Stimulated activated CD4-positive, alpha-beta T cell treated with anti-CD3 and anti-CD28 coated beads, Interleukin-15, amount 100 ng/mL, for 1 hour (primary cell): ENCODE measurements at regions not wholly inside any gene's neighbourhood (a gene's known extent, or its start where the extent isn't known, plus 50 kb on each side); places are given as distances from the start of the nearest gene placed in this dataset.

Experiments
- DNase-seq, 2 donors: peaks; one replicate each; pipeline ENCODE4 v3.0.0-alpha.2; 2020; ENCODE audit warnings: low read depth in 1 of 2, low spot score in 1 of 2

DNA sequence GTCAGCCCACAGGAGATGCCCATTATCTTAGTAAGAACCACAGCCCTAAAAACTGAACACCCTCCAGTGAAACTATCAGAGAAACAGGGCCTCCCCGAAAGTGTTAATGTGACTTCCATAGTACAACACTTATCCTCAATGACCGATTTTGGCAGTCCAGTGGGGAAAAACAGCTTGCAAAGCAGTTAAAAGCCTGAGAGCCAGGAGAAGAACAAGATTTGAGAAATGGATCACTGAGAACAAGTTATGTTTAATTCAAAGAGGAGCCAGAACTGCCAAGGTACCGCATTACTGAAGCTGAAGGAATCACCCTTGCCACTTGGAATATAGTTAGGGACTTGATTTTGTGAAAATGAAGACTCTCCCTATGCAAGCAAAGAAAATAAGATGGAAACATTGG, 236.9 kb downstream of the QKI start:
- DNase-seq = no peak

GRCh38 chr6:163648868-163649267, 234.3 kb downstream of the QKI start:
- DNase-seq = no peak

- no peak for DNase-seq
These were observed 233.1 kb downstream of the QKI start for GRCh38 chr6:163647624-163648023.

DNA sequence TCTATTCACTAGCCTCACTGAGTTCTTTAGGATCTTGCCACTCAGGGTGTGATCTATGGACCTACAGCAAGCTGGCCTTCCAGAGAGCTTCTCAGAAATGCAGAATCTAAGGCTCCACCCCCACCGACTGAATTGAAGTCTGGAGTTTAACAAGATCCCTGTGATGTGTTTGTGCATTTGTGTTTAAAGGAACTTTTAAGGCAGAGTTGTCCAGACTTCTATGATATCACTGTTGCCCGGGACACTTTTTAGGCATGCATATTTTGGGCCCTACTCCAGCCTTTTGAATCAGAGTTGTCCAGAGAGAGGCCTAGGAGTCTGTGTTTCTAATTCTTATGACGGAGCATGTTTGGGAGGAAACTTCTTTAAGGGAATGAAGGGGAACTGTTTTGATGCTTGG, 232.3 kb downstream of the QKI start:
- DNase-seq = no peak

- DNase-seq = no peak
These were observed 231.6 kb downstream of the QKI start for GRCh38 chr6:163646133-163646532.

DNA sequence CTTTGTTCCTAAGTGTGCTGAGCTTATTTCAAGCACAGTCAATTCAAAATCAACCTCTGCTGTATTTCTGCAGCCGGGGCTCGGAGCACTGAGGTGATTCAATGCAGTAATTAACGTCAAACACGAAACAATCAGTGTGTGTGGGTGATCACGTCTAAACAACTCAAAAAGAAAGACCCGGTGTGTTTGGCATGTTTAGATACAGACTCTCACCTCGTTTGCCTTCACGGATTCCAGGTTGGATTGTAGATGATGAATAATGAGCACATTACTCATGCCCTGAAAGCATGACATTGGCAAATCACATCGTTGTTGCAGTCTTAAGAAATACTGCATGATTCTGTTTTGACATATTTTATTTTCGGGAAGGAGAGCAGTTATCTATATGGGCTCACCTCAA, 231.0 kb downstream of the QKI start:
- DNase-seq = no peak

GRCh38 chr6:163643866-163644265, 229.3 kb downstream of the QKI start:
- no peak for DNase-seq

GRCh38 chr6:163641706-163642105, 227.2 kb downstream of the QKI start:
- no peak for DNase-seq

DNA sequence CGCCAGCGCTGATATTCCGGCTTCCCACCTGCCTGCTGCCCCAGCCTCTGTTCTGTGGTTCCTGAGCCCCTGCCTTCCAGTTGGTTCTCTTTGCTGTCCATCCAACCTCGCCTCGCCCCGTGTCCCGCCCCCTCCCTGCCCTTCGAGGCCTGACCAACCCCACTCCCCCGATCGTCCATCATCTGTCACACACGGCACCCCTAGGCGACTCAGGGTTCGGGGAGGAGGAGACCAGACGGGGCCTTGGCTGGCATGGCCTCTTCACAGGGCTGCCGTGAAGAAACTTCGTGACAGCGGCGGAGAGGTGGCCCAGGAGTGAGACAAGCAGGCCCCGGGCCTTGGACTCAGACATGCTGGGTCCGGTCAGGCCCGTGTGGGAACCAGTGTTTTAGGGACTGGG, 226.1 kb downstream of the QKI start:
- DNase-seq = no peak

- DNase-seq = no peak
These were observed 223.0 kb downstream of the QKI start for GRCh38 chr6:163637524-163637923.

GRCh38 chr6:163635731-163636364, 221.3 kb downstream of the QKI start:
- no peak for DNase-seq

GRCh38 chr6:163635315-163635714, 220.8 kb downstream of the QKI start:
- DNase-seq = no peak

DNA sequence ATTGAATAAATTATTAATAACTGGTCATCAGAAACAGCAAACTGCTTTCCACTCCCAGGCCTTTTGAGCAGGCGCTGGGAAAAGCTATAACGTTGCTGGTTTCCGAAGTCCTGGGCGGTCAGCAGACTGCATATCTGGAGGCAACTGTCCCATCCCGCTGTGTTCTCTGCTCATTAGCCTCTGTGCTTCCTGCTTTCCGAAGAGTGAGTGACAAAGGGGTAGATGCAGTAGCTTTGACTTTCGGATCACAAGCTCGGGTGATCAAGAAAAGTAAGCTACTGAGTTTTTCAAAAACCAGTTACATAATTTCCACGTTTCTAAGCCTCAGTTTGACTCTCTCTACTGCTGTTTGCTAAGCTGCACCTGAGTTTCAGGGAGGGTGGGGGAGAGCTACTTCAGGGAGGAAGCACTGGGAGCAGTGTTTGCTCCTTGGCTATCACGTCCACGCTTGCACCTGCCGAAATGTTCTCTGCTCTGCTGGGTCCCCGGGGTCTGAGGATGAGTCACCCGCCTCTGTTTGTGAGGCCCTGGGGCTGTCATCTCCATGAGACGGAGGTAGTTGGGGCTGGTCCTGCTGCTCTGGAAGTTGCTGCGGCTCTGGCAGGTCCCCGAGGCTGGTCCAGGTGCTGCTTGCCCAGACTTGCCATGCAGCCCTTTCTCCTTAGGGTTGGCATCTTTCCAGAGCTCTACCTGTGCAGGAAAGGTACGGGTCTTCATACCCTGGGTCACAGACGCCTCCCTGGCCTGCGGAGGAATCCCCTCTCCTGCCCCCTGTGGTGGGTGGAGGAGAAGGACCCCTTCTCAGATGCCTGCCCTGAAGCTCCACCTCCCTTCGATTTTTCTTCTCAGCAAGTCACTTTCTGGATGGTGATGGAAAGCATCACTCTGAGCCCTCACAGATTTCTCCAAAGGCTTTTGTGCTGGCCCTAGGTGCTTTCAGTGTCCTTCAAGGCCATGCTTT, 220.0 kb downstream of the QKI start:
- no peak for DNase-seq

DNA sequence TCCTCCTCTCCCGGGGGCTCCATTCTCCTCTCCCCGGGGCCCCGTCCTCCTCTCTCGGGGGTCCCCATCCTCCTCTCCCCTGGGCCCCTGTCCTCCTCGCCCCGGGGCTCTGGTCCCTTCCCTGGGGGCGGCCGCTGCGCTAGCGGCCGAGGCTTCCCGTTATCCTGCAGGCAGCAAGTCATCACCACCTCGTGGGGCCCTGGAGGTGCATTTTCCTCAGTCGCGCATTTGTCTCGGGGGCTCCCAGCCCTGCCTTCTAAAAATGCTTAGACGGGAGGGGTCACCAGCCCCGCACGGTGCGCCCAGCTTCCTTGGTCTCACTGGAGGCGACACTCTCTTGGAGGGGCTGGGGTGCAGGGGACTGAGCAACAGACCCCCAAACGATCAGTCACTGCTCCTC, 216.5 kb downstream of the QKI start:
- no peak for DNase-seq

DNA sequence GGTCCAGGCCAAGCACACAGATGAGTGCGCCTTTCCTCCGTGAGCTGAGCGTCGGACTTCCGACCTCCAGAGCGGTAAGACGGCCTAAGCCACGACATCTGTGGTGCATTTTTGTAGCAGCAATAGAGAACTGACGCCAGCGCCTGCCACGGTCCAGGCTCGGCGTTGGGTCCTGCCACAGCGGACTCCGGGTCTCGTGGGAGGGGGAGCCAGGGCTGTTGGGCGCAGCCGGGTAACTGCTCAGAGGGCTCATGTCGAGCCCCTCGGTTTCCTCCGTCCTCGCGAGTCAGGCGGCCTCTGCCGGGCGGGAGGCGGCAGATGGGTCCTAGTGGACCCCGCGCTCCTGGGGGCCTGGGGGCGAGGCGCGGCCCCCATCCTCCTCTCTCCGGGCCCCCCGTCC, 216.1 kb downstream of the QKI start:
- DNase-seq = no peak

- DNase-seq = no peak
These were observed 215.6 kb downstream of the QKI start for GRCh38 chr6:163630096-163630495.
